Tibial nerve (tissue), 3 donors: ENCODE measurements at regions not wholly inside any gene's neighbourhood (a gene's known extent, or its start where the extent isn't known, plus 50 kb on each side); places are given as distances from the start of the nearest gene placed in this dataset.

Source experiments
- POLR2A ChIP-seq, 2 donors: fragments of 450-650 bp; IDR thresholded peaks; one replicate each; pipeline ENCODE4 v1.6.1; 2017; ENCODE audit warnings: antibody characterized with exemption in 2 of 2, mild to moderate bottlenecking in 2 of 2, moderate library complexity in 2 of 2
- TF ChIP-seq, protein P1 (sequence below), 5 experiments: fragments of 200-600 bp in 3 of 5; fragments of 450-650 bp in 2 of 5; sonication (generic) in 3 of 5; IDR thresholded peaks; one replicate each; pipeline ENCODE4 v1.5.1; 2016 to 2019; ENCODE audit warnings: antibody characterized with exemption in 5 of 5, mild to moderate bottlenecking in 3 of 5, moderate library complexity in 2 of 5

DNA sequence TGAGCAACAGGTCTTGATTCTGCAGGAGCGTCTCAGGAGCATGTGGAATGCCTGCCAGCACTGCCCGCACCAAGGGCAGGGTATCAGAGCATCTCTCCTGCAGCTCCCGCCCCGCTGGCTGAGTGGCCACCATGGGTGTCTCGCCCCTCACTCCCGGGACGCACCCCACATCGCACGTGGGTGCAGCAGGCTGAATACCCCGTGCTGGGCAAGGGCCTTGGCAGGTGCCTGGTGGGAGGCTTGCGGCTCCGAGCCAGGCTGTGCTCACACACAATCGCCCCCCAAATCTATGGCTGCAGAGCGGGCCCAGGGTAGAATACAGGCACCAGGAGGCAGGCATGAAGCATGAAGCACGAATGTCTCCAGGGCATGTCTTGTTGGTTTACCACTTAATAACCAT, 103.9 kb upstream of the TMEM132D start:
- TF ChIP-seq, protein P1, sequence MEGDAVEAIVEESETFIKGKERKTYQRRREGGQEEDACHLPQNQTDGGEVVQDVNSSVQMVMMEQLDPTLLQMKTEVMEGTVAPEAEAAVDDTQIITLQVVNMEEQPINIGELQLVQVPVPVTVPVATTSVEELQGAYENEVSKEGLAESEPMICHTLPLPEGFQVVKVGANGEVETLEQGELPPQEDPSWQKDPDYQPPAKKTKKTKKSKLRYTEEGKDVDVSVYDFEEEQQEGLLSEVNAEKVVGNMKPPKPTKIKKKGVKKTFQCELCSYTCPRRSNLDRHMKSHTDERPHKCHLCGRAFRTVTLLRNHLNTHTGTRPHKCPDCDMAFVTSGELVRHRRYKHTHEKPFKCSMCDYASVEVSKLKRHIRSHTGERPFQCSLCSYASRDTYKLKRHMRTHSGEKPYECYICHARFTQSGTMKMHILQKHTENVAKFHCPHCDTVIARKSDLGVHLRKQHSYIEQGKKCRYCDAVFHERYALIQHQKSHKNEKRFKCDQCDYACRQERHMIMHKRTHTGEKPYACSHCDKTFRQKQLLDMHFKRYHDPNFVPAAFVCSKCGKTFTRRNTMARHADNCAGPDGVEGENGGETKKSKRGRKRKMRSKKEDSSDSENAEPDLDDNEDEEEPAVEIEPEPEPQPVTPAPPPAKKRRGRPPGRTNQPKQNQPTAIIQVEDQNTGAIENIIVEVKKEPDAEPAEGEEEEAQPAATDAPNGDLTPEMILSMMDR (IDR thresholded peaks at IDR 0.05), result no peak
- no peak for TF ChIP-seq POLR2A (IDR thresholded peaks at IDR 0.05)
